Spleen (tissue), 7 donors: ENCODE measurements at regions not wholly inside any gene's neighbourhood (a gene's known extent, or its start where the extent isn't known, plus 50 kb on each side); places are given as distances from the start of the nearest gene placed in this dataset.

Source experiments
- CTCF ChIP-seq, 11 experiments: fragments of 200-600 bp in 7 of 11; fragments of 450-650 bp in 4 of 11; sonication (generic) in 4 of 11; IDR thresholded peaks in 8 of 11; conservative IDR thresholded peaks in 3 of 11; 1 replicate in 7 of 11; 2 replicates in 4 of 11; pipeline versions ENCODE4 v1.4.0 to v1.8.0; 2016 to 2021; ENCODE audit warnings: antibody characterized with exemption in 11 of 11, inconsistent platforms in 4 of 11, mild to moderate bottlenecking in 1 of 11
- POLR2A ChIP-seq, 3 donors: fragments of 450-650 bp; IDR thresholded peaks; one replicate each; pipeline ENCODE4 v1.5.1; 2017; ENCODE audit warnings: antibody characterized with exemption in 3 of 3, mild to moderate bottlenecking in 1 of 3
- donor health status: DM: no; HTN: no; CAD: no; lungs with moderate emphysema.
- donor health status: DM: no; HTN: no; CAD: no.
- donor health status: DM: no; HTN: no; CAD: no.

- TF ChIP-seq CTCF (IDR thresholded peaks at IDR 0.05 in 8 of 11, conservative IDR thresholded peaks at IDR 0.05 in 3 of 11), result no peak
- TF ChIP-seq POLR2A (IDR thresholded peaks at IDR 0.05), result no peak
Observed at GRCh38 chr4:71188156-71188640, 150.6 kb upstream of the SLC4A4 start.
